ENCODE measurements at regions not wholly inside any gene's neighbourhood (a gene's known extent, or its start where the extent isn't known, plus 50 kb on each side); places are given as distances from the start of the nearest gene placed in this dataset.

DNA sequence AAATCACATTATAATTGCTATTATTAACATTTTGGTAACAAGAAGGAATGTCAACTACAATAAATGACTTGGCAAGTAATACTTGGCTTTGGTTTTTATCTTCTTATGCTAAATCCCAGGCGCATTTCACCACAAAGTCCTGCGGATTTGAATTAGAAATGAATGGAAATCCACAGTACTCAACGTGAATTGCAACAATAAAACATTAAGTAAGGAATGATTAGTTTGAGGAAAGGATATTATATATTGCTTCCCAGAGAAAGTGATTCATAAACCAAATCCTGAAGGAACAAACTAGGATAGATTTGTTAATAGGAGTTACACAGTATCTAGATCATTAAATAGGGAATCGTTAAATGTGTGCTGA lies 1089.7 kb downstream of the TRHDE start:
- DNase-seq (ENCODE audit: extremely low spot score, unreplicated experiment) = no peak
- no peaks in the 10 kb centered on the region for H3K27me3 Mint-ChIP-seq (ENCODE audit: unreplicated experiment)
- H3K4me3 Mint-ChIP-seq (ENCODE audit: unreplicated experiment) = no peak overlapping the region
- TF ChIP-seq, protein P1, sequence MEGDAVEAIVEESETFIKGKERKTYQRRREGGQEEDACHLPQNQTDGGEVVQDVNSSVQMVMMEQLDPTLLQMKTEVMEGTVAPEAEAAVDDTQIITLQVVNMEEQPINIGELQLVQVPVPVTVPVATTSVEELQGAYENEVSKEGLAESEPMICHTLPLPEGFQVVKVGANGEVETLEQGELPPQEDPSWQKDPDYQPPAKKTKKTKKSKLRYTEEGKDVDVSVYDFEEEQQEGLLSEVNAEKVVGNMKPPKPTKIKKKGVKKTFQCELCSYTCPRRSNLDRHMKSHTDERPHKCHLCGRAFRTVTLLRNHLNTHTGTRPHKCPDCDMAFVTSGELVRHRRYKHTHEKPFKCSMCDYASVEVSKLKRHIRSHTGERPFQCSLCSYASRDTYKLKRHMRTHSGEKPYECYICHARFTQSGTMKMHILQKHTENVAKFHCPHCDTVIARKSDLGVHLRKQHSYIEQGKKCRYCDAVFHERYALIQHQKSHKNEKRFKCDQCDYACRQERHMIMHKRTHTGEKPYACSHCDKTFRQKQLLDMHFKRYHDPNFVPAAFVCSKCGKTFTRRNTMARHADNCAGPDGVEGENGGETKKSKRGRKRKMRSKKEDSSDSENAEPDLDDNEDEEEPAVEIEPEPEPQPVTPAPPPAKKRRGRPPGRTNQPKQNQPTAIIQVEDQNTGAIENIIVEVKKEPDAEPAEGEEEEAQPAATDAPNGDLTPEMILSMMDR (IDR thresholded peaks at IDR 0.05) = no peak
- H3K36me3 Mint-ChIP-seq (ENCODE audit: unreplicated experiment) = no peaks in the 10 kb centered on the region
- no peaks in the 10 kb centered on the region for H3K4me1 Mint-ChIP-seq (ENCODE audit: unreplicated experiment)
- H3K9me3 Mint-ChIP-seq (ENCODE audit: unreplicated experiment) = peaks cover 11% of the 10 kb centered on the region
- H3K27ac Mint-ChIP-seq (ENCODE audit: unreplicated experiment) = no peak overlapping the region

DNA sequence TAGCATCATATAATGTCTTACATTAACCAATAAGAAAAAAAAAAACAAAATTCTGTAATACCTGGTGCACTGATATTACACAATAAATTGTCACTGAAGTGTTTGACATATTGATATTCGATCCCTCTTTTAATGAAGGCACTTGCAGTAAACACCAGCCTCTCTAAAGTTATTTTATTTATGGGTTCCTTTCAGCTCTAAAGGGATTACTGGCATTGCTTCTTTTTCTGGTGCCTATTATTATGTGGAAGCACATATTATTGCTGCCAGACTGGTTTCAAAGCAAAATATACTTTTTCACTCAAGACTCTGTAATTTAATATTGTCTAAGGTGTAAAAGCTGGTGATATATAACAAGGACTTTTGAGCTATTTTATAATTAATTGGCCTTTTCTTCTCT lies 1090.5 kb downstream of the TRHDE start:
- Mint-ChIP-seq H3K27ac (ENCODE audit: unreplicated experiment) (no peak overlapping the region), H3K4me1 (ENCODE audit: unreplicated experiment) (no peaks in the 10 kb centered on the region), H3K36me3 (ENCODE audit: unreplicated experiment) (no peaks in the 10 kb centered on the region), H3K4me3 (ENCODE audit: unreplicated experiment) (no peak overlapping the region), H3K9me3 (ENCODE audit: unreplicated experiment) (peaks cover 11% of the 10 kb centered on the region), H3K27me3 (ENCODE audit: unreplicated experiment) (no peaks in the 10 kb centered on the region)
- no peak for DNase-seq (ENCODE audit: extremely low spot score, unreplicated experiment)
- TF ChIP-seq, protein P1 (IDR thresholded peaks at IDR 0.05) = no peak

DNA sequence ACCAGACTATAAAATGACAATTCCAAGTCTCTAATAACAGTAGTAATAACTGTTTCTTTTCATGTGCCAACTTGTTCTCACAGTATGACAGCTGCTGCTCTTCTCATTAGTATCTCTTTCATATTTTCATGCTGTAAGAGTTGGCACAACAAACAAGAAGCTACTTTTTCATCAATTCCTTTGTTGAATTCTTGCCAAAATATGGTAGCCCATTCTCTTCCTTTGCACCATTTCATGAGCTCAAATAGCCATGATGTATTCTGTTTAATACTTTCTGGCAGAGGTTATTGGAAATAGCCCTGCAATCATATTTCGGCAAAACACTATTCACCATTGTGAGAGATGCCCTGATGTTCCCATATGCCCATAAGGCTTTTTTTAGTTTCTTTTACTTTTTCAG lies 1100.7 kb downstream of the TRHDE start:
- DNase-seq (ENCODE audit: extremely low spot score, unreplicated experiment) = no peak
- H3K27ac Mint-ChIP-seq (ENCODE audit: unreplicated experiment) = no peak overlapping the region
- TF ChIP-seq, protein P1 (IDR thresholded peaks at IDR 0.05) = no peak
- H3K36me3 Mint-ChIP-seq (ENCODE audit: unreplicated experiment) = no peaks in the 10 kb centered on the region
- H3K9me3 Mint-ChIP-seq (ENCODE audit: unreplicated experiment) = peaks cover 5% of the 10 kb centered on the region
- H3K4me3 Mint-ChIP-seq (ENCODE audit: unreplicated experiment) = no peak overlapping the region
- no peaks in the 10 kb centered on the region for H3K27me3 Mint-ChIP-seq (ENCODE audit: unreplicated experiment)
- no peaks in the 10 kb centered on the region for H3K4me1 Mint-ChIP-seq (ENCODE audit: unreplicated experiment)

DNA sequence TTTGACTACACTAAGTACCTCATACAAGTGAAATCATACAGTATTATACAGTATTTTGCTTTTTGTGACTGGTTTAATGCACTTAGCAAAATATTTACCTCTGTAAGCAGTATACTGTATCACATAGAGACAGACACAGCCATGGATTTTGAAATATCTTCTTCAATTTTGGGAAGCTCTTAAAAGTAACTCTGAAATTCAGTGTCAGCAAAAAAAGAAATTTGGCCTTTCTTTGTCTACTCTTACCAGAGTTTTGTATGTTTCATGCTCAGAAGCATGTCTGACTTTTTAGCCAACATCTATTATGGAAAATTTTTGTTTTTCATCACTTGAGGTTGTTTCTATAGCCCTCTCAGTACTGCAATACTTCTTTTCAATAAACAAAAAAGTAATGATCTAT lies 1102.2 kb downstream of the TRHDE start:
- peaks cover 5% of the 10 kb centered on the region for H3K9me3 Mint-ChIP-seq (ENCODE audit: unreplicated experiment)
- no peak overlapping the region for H3K4me3 Mint-ChIP-seq (ENCODE audit: unreplicated experiment)
- H3K36me3 Mint-ChIP-seq (ENCODE audit: unreplicated experiment) = no peaks in the 10 kb centered on the region
- TF ChIP-seq, protein P1 (IDR thresholded peaks at IDR 0.05) = no peak
- H3K4me1 Mint-ChIP-seq (ENCODE audit: unreplicated experiment) = no peaks in the 10 kb centered on the region
- no peak for DNase-seq (ENCODE audit: extremely low spot score, unreplicated experiment)
- no peaks in the 10 kb centered on the region for H3K27me3 Mint-ChIP-seq (ENCODE audit: unreplicated experiment)
- no peak overlapping the region for H3K27ac Mint-ChIP-seq (ENCODE audit: unreplicated experiment)

DNA sequence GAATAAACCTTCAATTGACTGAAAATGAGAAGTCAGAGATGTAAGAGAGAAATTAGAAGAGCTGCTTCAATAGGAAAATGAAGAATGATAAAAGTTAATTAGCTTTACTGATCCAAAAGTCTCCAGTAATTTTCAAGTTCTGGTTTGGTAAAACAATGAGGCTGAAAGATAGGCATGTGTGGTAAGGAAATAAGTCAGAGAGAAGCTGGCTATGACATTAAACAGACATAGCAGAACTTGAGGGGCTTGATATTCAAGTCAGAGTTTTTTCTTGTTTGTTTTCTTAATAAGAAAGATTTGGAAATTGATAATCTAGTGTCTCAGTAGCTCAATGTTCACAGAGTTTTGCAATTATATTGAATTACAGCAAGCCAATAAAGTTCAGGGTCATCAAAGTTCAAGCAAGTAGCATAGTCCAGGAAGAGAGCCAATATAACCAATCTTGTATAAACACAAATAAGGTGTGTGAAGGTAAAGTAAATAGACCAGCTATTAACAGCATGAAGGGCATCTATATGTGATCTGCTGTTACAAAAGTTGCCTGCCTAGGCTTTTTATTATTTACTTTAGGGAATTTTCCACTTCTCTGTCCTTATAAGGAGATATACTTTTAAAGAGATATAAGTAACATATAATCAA lies 1111.5 kb downstream of the TRHDE start:
- H3K4me1 Mint-ChIP-seq (ENCODE audit: unreplicated experiment) = no peaks in the 10 kb centered on the region
- no peaks in the 10 kb centered on the region for H3K36me3 Mint-ChIP-seq (ENCODE audit: unreplicated experiment)

More for the DNA sequence above, 1111.5 kb downstream of the TRHDE start:
- H3K4me3 Mint-ChIP-seq (ENCODE audit: unreplicated experiment) = no peak overlapping the region
- no peak overlapping the region for H3K27ac Mint-ChIP-seq (ENCODE audit: unreplicated experiment)
- H3K27me3 Mint-ChIP-seq (ENCODE audit: unreplicated experiment) = no peaks in the 10 kb centered on the region
- DNase-seq (ENCODE audit: extremely low spot score, unreplicated experiment) = no peak
- peaks cover 19% of the 10 kb centered on the region for H3K9me3 Mint-ChIP-seq (ENCODE audit: unreplicated experiment)
- TF ChIP-seq, protein P1 (IDR thresholded peaks at IDR 0.05) = no peak
